K562 (cell line): ENCODE measurements at regions not wholly inside any gene's neighbourhood (a gene's known extent, or its start where the extent isn't known, plus 50 kb on each side); places are given as distances from the start of the nearest gene placed in this dataset.

Experiments
- ATAC-seq: fragments of 200-7000 bp; cut with Tn5 transposase; 3 replicates; pipeline ENCODE4 v1.9.1; 2020; ENCODE audit warnings: moderate library complexity
- BruUV-seq: library from RNA; stranded (reverse); fragments of 400-500 nt; replicated peaks from 2 replicates; lab custom pipeline; 2021; lab: Mats Ljungman, UMichigan
- CTCF ChIA-PET: fragments of 300-600 bp; formaldehyde crosslinking; extraction: SDS; loops from one replicate; lab custom pipeline; 2021; ENCODE audit warnings: low intra/inter-chr PET ratio; lab: Yijun Ruan, JAX
- POLR2A ChIA-PET: fragments of 300-600, 350-650 bp; sonication (Branson Sonifier 250); formaldehyde crosslinking; extraction: SDS; loops from one replicate; lab custom pipeline; 2021; ENCODE audit warnings: antibody characterized with exemption, inconsistent platforms; lab: Yijun Ruan, JAX
- DNase-seq, 4 experiments: peaks; one replicate each; pipeline versions ENCODE4 v3.0.0 to v3.0.0-alpha.2; 2011 to 2018; ENCODE audit warnings: low spot score in 3 of 4, mixed read lengths in 3 of 4; ENCODE audit errors: extremely low read depth in 1 of 4
- FAIRE-seq: peaks from 2 replicates; lab custom pipeline; 2011; peaks lifted over from hg19 to GRCh38; lab: Jason Lieb, UNC
- H2AFZ ChIP-seq: 2 replicates; pipeline ENCODE4 v1.6.0; 2011; ENCODE audit warnings: low read depth, low read length, control low read depth, inconsistent platforms
- H3K27ac ChIP-seq: fragments of 200-600 bp; 3 replicates; pipeline ENCODE4 v1.8.0; 2011; ENCODE audit warnings: low read depth, mild to moderate bottlenecking, control low read depth, inconsistent platforms, low read length, moderate library complexity, mixed read lengths; ENCODE audit errors: extremely low read depth
- H3K27me3 ChIP-seq, 2 experiments: fragments of 300-600 bp in 1 of 2; 2 replicates in 1 of 2; 3 replicates in 1 of 2; pipeline versions ENCODE4 v1.6.0 to v1.8.0; 2011; ENCODE audit warnings: inconsistent platforms in 2 of 2, low read length in 2 of 2, mild to moderate bottlenecking in 1 of 2, mixed read lengths in 1 of 2, moderate library complexity in 1 of 2; ENCODE audit not compliant: control insufficient read depth in 2 of 2, insufficient read depth in 2 of 2
- H3K36me3 ChIP-seq: fragments of 300-600 bp; 3 replicates; pipeline ENCODE4 v1.8.0; 2011; ENCODE audit warnings: mild to moderate bottlenecking, low read length, inconsistent platforms; ENCODE audit not compliant: control insufficient read depth, insufficient read depth
- H3K4me1 ChIP-seq, 2 experiments: fragments of 200-600 bp in 1 of 2; replicated peaks in 1 of 2; 2 replicates in 1 of 2; 3 replicates in 1 of 2; pipeline versions ENCODE4 v1.5.1 to v1.8.0; 2011; ENCODE audit warnings: inconsistent platforms in 2 of 2, low read length in 2 of 2, mild to moderate bottlenecking in 1 of 2, mixed read lengths in 1 of 2, moderate library complexity in 1 of 2; ENCODE audit not compliant: control insufficient read depth in 2 of 2, insufficient read depth in 2 of 2
- H3K4me2 ChIP-seq: 2 replicates; pipeline ENCODE4 v1.6.1; 2011; ENCODE audit warnings: low read length, control low read depth, inconsistent platforms, mixed read lengths; ENCODE audit not compliant: insufficient read depth
- H3K4me3 ChIP-seq: fragments of 200-600 bp; sonication (generic), shearing (Covaris generic); 2 replicates; pipeline ENCODE4 v1.5.1; 2016; ENCODE audit warnings: control low read depth, inconsistent platforms
- H3K79me2 ChIP-seq: fragments of 200-600 bp; 3 replicates; pipeline ENCODE4 v1.8.0; 2011; ENCODE audit warnings: low read length, inconsistent platforms; ENCODE audit not compliant: control insufficient read depth, insufficient read depth
- H3K9ac ChIP-seq, 2 experiments: 2 replicates each; pipeline versions ENCODE4 v1.6.0 to v1.6.1; 2011; ENCODE audit warnings: low read depth in 2 of 2, low read length in 2 of 2, control low read depth in 1 of 2, inconsistent platforms in 1 of 2, mild to moderate bottlenecking in 1 of 2, mixed read lengths in 1 of 2; ENCODE audit not compliant: insufficient read depth in 1 of 2
- H3K9me1 ChIP-seq: one replicate; pipeline ENCODE4 v1.6.0; 2011; ENCODE audit warnings: inconsistent platforms, mild to moderate bottlenecking, low read length, moderate library complexity; ENCODE audit not compliant: control insufficient read depth, insufficient read depth
- H3K9me3 ChIP-seq: replicated peaks from 2 replicates; pipeline ENCODE4 v1.5.1; 2011; ENCODE audit warnings: low read depth, low read length, inconsistent platforms; ENCODE audit not compliant: control insufficient read depth, insufficient read depth
- H4K20me1 ChIP-seq: replicated peaks from 2 replicates; pipeline ENCODE4 v1.6.1; 2011; ENCODE audit warnings: low read length, inconsistent platforms, mixed read lengths; ENCODE audit not compliant: control insufficient read depth, insufficient read depth
- HNRNPH1 ChIP-seq: fragments of 200-400 bp; formaldehyde crosslinking; optimal IDR thresholded peaks from 2 replicates; pipeline ENCODE3; 2017; ENCODE audit warnings: low read depth, mild to moderate bottlenecking, low read length, moderate library complexity
- KDM2B ChIP-seq: fragments of 250-450 bp; sonication (Bioruptor Pico); IDR thresholded peaks from 2 replicates; pipeline ENCODE4 v1.8.0; 2021; ENCODE audit warnings: mild to moderate bottlenecking, moderate library complexity
- NCOA1 ChIP-seq: fragments of 450-650 bp; IDR thresholded peaks from 2 replicates; pipeline ENCODE4 v1.6.1; 2016; ENCODE audit warnings: low read depth
- NRF1 ChIP-seq, 2 experiments: fragments of 450-650 bp; IDR thresholded peaks in 1 of 2; conservative IDR thresholded peaks in 1 of 2; 2 replicates each; pipeline ENCODE4 v1.6.1; 2014; ENCODE audit warnings: mild to moderate bottlenecking in 2 of 2
- ZBTB17 ChIP-seq: fragments of 450-650 bp; formaldehyde crosslinking; IDR thresholded peaks from 2 replicates; pipeline ENCODE4 v1.4.0; 2020; ENCODE audit warnings: mild to moderate bottlenecking
- ZNF830 ChIP-seq: fragments of 250-450 bp; sonication (Bioruptor Pico); IDR thresholded peaks from 2 replicates; pipeline ENCODE4 v1.5.0; 2021; ENCODE audit warnings: mild to moderate bottlenecking
- whole genome bisulfite sequencing: fragments of 100-300 bp; shearing (Covaris generic); methylation state at CpG from one replicate; pipeline ENCODE4 v1.1.6; 2016; ENCODE audit warnings: low coverage, mixed read lengths; ENCODE audit not compliant: insufficient coverage; ENCODE audit errors: missing lambda C conversion rate; 5-methylcytosine and 5-hydroxymethylcytosine counted together
- in situ Hi-C: fragments of 300-500 bp; cut with MboI; formaldehyde crosslinking; loops from 4 replicates; pipeline ENCODE4 v1.15.0; 2018; ENCODE audit warnings: inconsistent platforms, mixed read lengths
- intact Hi-C: fragments of 100-400 bp; cut with micrococcal nuclease; formaldehyde crosslinking; loops from 2 replicates; pipeline ENCODE4 v1.14.2; 2022
- TF ChIP-seq, protein P1 (sequence below), 2 experiments: fragments of 450-650 bp; IDR thresholded peaks; 2 replicates each; pipeline ENCODE4 v1.6.1; 2016

GRCh38 chr5:13143630-13144029 is 800.9 kb downstream of the DNAH5 start:
- no peak overlapping the region for H3K9ac ChIP-seq
- H3K4me1 ChIP-seq: no peaks in the 10 kb centered on the region
- no peaks in the 10 kb centered on the region for H3K9me1 ChIP-seq
- DNase-seq: no peak
- ChIA-PET POLR2A (no interaction called here), CTCF (no interaction called here)
- no peak overlapping the region for H3K4me3 ChIP-seq
- intact Hi-C loops: no loop called here
- no peak for ATAC-seq
- in situ Hi-C loops: no loop called here
- no peaks in the 10 kb centered on the region for H4K20me1 ChIP-seq
- H2AFZ ChIP-seq: no peak overlapping the region
- 0% methylated on average over 1 of the region's 1 CpG for WGBS
- no peak for FAIRE-seq
- H3K4me2 ChIP-seq: no peak overlapping the region
- H3K27me3 ChIP-seq: no peaks in the 10 kb centered on the region
- no peaks in the 10 kb centered on the region; the same call in none of the 2 replicates for H3K9me3 ChIP-seq
- H3K79me2 ChIP-seq: no peaks in the 10 kb centered on the region
- no peak overlapping the region for H3K27ac ChIP-seq
- no TSS peak for BruUV-seq
- TF ChIP-seq NRF1 (conservative IDR thresholded peaks at IDR 0.05 in 1 of 2, IDR thresholded peaks at IDR 0.05 in 1 of 2): no peak
- H3K36me3 ChIP-seq: no peaks in the 10 kb centered on the region

- Histone ChIP-seq H3K4me3 (no peak overlapping the region), H3K9ac (no peak overlapping the region), H3K27me3 (no peaks in the 10 kb centered on the region), H3K79me2 (no peaks in the 10 kb centered on the region), H3K9me1 (no peaks in the 10 kb centered on the region), H3K9me3 (no peaks in the 10 kb centered on the region; the same call in none of the 2 replicates), H3K4me1 (no peaks in the 10 kb centered on the region), H3K4me2 (no peak overlapping the region)
- DNase-seq: no peak
- in situ Hi-C loops: no loop called here
- CTCF ChIA-PET: no interaction called here
- ATAC-seq: no peak
- intact Hi-C loops: no loop called here
- POLR2A ChIA-PET: no interaction called here
- no TSS peak for BruUV-seq
- FAIRE-seq: no peak
- TF ChIP-seq HNRNPH1: no peak
- TF ChIP-seq ZNF830: no peak
- TF ChIP-seq, protein P1, sequence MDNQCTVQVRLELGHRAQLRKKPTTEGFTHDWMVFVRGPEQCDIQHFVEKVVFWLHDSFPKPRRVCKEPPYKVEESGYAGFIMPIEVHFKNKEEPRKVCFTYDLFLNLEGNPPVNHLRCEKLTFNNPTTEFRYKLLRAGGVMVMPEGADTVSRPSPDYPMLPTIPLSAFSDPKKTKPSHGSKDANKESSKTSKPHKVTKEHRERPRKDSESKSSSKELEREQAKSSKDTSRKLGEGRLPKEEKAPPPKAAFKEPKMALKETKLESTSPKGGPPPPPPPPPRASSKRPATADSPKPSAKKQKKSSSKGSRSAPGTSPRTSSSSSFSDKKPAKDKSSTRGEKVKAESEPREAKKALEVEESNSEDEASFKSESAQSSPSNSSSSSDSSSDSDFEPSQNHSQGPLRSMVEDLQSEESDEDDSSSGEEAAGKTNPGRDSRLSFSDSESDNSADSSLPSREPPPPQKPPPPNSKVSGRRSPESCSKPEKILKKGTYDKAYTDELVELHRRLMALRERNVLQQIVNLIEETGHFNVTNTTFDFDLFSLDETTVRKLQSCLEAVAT (IDR thresholded peaks at IDR 0.05): no peak
- TF ChIP-seq ZBTB17 (CRISPR knock-in tag): no peak
- TF ChIP-seq NCOA1: no peak
- TF ChIP-seq KDM2B: no peak
- TF ChIP-seq, all 486 proteins: peak for 0
- Histone ChIP-seq H3K27ac (no peak overlapping the region), H2AFZ (no peak overlapping the region), H3K36me3 (no peaks in the 10 kb centered on the region), H4K20me1 (no peaks in the 10 kb centered on the region)
Observed at GRCh38 chr5:13143214-13143613, 801.3 kb downstream of the DNAH5 start.
